ENCODE measurements at regions not wholly inside any gene's neighbourhood (a gene's known extent, or its start where the extent isn't known, plus 50 kb on each side); places are given as distances from the start of the nearest gene placed in this dataset.
"Not testable (repeated sequence)": the region's sequence is repeated elsewhere in the genome, so short reads cannot be mapped to it uniquely, and the experiment has no call there.

- BruUV-seq (replicated peaks): no TSS peak
- Mint-ChIP-seq H3K4me1 (ENCODE audit: low read depth, unreplicated experiment) (no peaks in the 10 kb centered on the region), H3K27me3 (ENCODE audit: unreplicated experiment) (no peaks in the 10 kb centered on the region), H3K36me3 (ENCODE audit: insufficient read depth, unreplicated experiment) (peaks cover 11% of the 10 kb centered on the region), H3K27ac (ENCODE audit: unreplicated experiment) (no peak overlapping the region), H3K4me3 (ENCODE audit: low read depth, unreplicated experiment) (no peak overlapping the region), H3K9me3 (ENCODE audit: low read depth, unreplicated experiment) (no peaks in the 10 kb centered on the region)
- DNase-seq: no peak
- intact Hi-C loops (cut with micrococcal nuclease; ENCODE audit: unreplicated experiment): loop anchor here (10.0 kb wide), 1 partner anchor 221 kb away; no protein-coding TSS in a partner anchor
- CTCF ChIA-PET: no interaction called here
- TF ChIP-seq CTCF (IDR thresholded peaks at IDR 0.05; ENCODE audit: unreplicated experiment): no peak
These were observed 200.4 kb downstream of the UTRN start for GRCh38 chr6:144485531-144485930.

GRCh38 chr6:144488590-144488989 lies 203.5 kb downstream of the UTRN start:
- CTCF ChIA-PET: no interaction called here
- no peaks in the 10 kb centered on the region for H3K4me1 Mint-ChIP-seq (ENCODE audit: low read depth, unreplicated experiment)
- no peaks in the 10 kb centered on the region for H3K27me3 Mint-ChIP-seq (ENCODE audit: unreplicated experiment)
- no peak for TF ChIP-seq CTCF (IDR thresholded peaks at IDR 0.05; ENCODE audit: unreplicated experiment)
- DNase-seq: no peak
- H3K27ac Mint-ChIP-seq (ENCODE audit: unreplicated experiment): no peak overlapping the region
- no peaks in the 10 kb centered on the region for H3K36me3 Mint-ChIP-seq (ENCODE audit: insufficient read depth, unreplicated experiment)
- no peak overlapping the region for H3K4me3 Mint-ChIP-seq (ENCODE audit: low read depth, unreplicated experiment)
- intact Hi-C loops (cut with micrococcal nuclease; ENCODE audit: unreplicated experiment): loop anchor here (10.0 kb wide), 1 partner anchor 224 kb away; no protein-coding TSS in a partner anchor
- no TSS peak for BruUV-seq (replicated peaks)
- no peaks in the 10 kb centered on the region for H3K9me3 Mint-ChIP-seq (ENCODE audit: low read depth, unreplicated experiment)

GRCh38 chr6:144493035-144493910 lies 208.1 kb downstream of the UTRN start:
- TF ChIP-seq CTCF (IDR thresholded peaks at IDR 0.05; ENCODE audit: unreplicated experiment): no peak
- no TSS peak for BruUV-seq (replicated peaks)
- no peaks in the 10 kb centered on the region for H3K36me3 Mint-ChIP-seq (ENCODE audit: insufficient read depth, unreplicated experiment)
- intact Hi-C loops (cut with micrococcal nuclease; ENCODE audit: unreplicated experiment): no loop called here
- H3K9me3 Mint-ChIP-seq (ENCODE audit: low read depth, unreplicated experiment): no peaks in the 10 kb centered on the region
- H3K4me3 Mint-ChIP-seq (ENCODE audit: low read depth, unreplicated experiment): no peak overlapping the region
- no peak overlapping the region for H3K27ac Mint-ChIP-seq (ENCODE audit: unreplicated experiment)
- CTCF ChIA-PET: no interaction called here
- no peak for DNase-seq
- no peaks in the 10 kb centered on the region for H3K4me1 Mint-ChIP-seq (ENCODE audit: low read depth, unreplicated experiment)
- H3K27me3 Mint-ChIP-seq (ENCODE audit: unreplicated experiment): no peaks in the 10 kb centered on the region

DNA sequence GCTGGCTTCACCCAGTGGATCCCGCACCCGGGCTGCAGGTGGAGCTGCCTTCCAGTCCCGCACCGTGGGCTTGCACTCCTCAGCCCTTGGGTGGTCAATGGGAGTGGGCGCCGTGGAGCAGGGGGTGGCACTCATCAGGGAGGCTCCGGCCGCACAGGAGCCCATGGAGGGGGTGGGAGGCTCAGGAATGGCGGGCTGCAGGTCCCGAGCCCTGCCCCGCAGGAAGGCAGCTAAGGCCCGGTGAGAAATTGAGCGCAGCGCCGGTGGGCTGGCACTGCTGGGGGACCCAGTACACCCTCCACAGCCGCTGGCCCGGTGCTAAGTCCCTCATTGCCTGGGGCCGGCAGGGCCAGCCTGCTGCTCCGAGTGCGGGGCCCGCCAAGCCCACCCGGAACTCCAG lies 209.9 kb downstream of the UTRN start:
- H3K27ac Mint-ChIP-seq (ENCODE audit: unreplicated experiment); H3K4me1 Mint-ChIP-seq (ENCODE audit: low read depth, unreplicated experiment); DNase-seq; intact Hi-C loops (cut with micrococcal nuclease; ENCODE audit: unreplicated experiment); CTCF ChIA-PET; H3K9me3 Mint-ChIP-seq (ENCODE audit: low read depth, unreplicated experiment); H3K27me3 Mint-ChIP-seq (ENCODE audit: unreplicated experiment); BruUV-seq (replicated peaks); H3K4me3 Mint-ChIP-seq (ENCODE audit: low read depth, unreplicated experiment); H3K36me3 Mint-ChIP-seq (ENCODE audit: insufficient read depth, unreplicated experiment): not testable (repeated sequence)

GRCh38 chr6:144497650-144498049 lies 212.5 kb downstream of the UTRN start:
- BruUV-seq (replicated peaks): no TSS peak
- Mint-ChIP-seq H3K27ac (ENCODE audit: unreplicated experiment) (no peak overlapping the region), H3K27me3 (ENCODE audit: unreplicated experiment) (no peaks in the 10 kb centered on the region), H3K4me1 (ENCODE audit: low read depth, unreplicated experiment) (peaks cover 8% of the 10 kb centered on the region), H3K9me3 (ENCODE audit: low read depth, unreplicated experiment) (no peaks in the 10 kb centered on the region), H3K36me3 (ENCODE audit: insufficient read depth, unreplicated experiment) (no peaks in the 10 kb centered on the region), H3K4me3 (ENCODE audit: low read depth, unreplicated experiment) (no peak overlapping the region)
- DNase-seq: no peak
- intact Hi-C loops (cut with micrococcal nuclease; ENCODE audit: unreplicated experiment): no loop called here
- no peak for TF ChIP-seq CTCF (IDR thresholded peaks at IDR 0.05; ENCODE audit: unreplicated experiment)
- CTCF ChIA-PET: no interaction called here
